AML-193 (cell line): ENCODE measurements at regions not wholly inside any gene's neighbourhood (a gene's known extent, or its start where the extent isn't known, plus 50 kb on each side); places are given as distances from the start of the nearest gene placed in this dataset.

Experiments used
- DNase-seq, 2 experiments: peaks; one replicate each; lab custom pipeline; 2025; lab: John Stamatoyannopoulos, UW

- no peak for DNase-seq
Measured at GRCh38 chr18:46294318-46294717, 190.1 kb downstream of the HAUS1 start.

GRCh38 chr18:46294751-46295150, 190.6 kb downstream of the HAUS1 start:
- no peak for DNase-seq

- DNase-seq: no peak
Measured at GRCh38 chr18:46295416-46295815, 191.2 kb downstream of the HAUS1 start.

GRCh38 chr18:46296656-46297055, 192.5 kb downstream of the HAUS1 start:
- DNase-seq: no peak

GRCh38 chr18:46297124-46297523, 192.9 kb downstream of the HAUS1 start:
- no peak for DNase-seq

- DNase-seq: no peak
Measured at GRCh38 chr18:46297621-46298020, 193.4 kb downstream of the HAUS1 start.

GRCh38 chr18:46298511-46298910, 194.3 kb downstream of the HAUS1 start:
- no peak for DNase-seq

GRCh38 chr18:46299465-46300008, 195.4 kb downstream of the HAUS1 start:
- DNase-seq: no peak

- DNase-seq: no peak
Measured at GRCh38 chr18:46301081-46301480, 196.9 kb downstream of the HAUS1 start.

GRCh38 chr18:46301571-46301970, 197.4 kb downstream of the HAUS1 start:
- DNase-seq: no peak

GRCh38 chr18:46302528-46303485, 198.6 kb downstream of the HAUS1 start:
- DNase-seq: no peak

GRCh38 chr18:46310258-46310657, 206.1 kb downstream of the HAUS1 start:
- no peak for DNase-seq

- no peak for DNase-seq
Measured at GRCh38 chr18:46310675-46311345, 206.6 kb downstream of the HAUS1 start.

- no peak for DNase-seq
Measured at GRCh38 chr18:46311491-46311890, 207.3 kb downstream of the HAUS1 start.

- DNase-seq: no peak
Measured at GRCh38 chr18:46312221-46312620, 208.0 kb downstream of the HAUS1 start.

GRCh38 chr18:46313521-46313920, 209.3 kb downstream of the HAUS1 start:
- no peak for DNase-seq

- no peak for DNase-seq
Measured at GRCh38 chr18:46314011-46314410, 209.8 kb downstream of the HAUS1 start.

GRCh38 chr18:46315161-46315560, 211.0 kb downstream of the HAUS1 start:
- DNase-seq: no peak

- DNase-seq: no peak
Measured at GRCh38 chr18:46318356-46318755, 214.2 kb downstream of the HAUS1 start.

GRCh38 chr18:46319783-46320182, 215.6 kb downstream of the HAUS1 start:
- no peak for DNase-seq

GRCh38 chr18:46320297-46320696, 216.1 kb downstream of the HAUS1 start:
- DNase-seq: no peak

GRCh38 chr18:46320928-46321711, 216.9 kb downstream of the HAUS1 start:
- DNase-seq: no peak
